Heart left ventricle (tissue), 13 donors: ENCODE measurements at regions not wholly inside any gene's neighbourhood (a gene's known extent, or its start where the extent isn't known, plus 50 kb on each side); places are given as distances from the start of the nearest gene placed in this dataset.

ENCODE experiments used
- POLR2A ChIP-seq, 2 donors: fragments of 450-650 bp; IDR thresholded peaks; one replicate each; pipeline ENCODE4 v1.6.1; 2017; ENCODE audit warnings: antibody characterized with exemption in 2 of 2, mild to moderate bottlenecking in 2 of 2, moderate library complexity in 2 of 2
- TF ChIP-seq, protein P1 (sequence below), 12 donors: fragments of 200-600 bp; sonication (generic) in 4 of 12; IDR thresholded peaks; one replicate each; pipeline versions ENCODE4 v1.5.0 to v1.8.0; 2018 to 2022; ENCODE audit warnings: antibody characterized with exemption in 12 of 12, mild to moderate bottlenecking in 5 of 12
- donor health status: ischemic (EF 13 %, LVEDD 7.1; RV severe dilation, severe dysfunction).
- donor health status: DM: no; HTN: yes; CAD: no.
- donor health status: DM: no; HTN: no; CAD: no.
- donor health status: ischemic (EF 25% LVEDD 6.9; RV normal size, moderate dysfunction).
- donor health status: ischemic (EF 25% LVEDD 5.7; RV mildly dilated, moderate dysfunction).
- donor health status: ischemic (EF 35%, LVEDD 5.7; RV mildly dilated, moderate dysfunction).
- donor health status: nonischemic (EF 11% LVEDD 7.7; RV severe dilation, severe dysfunction).
- donor health status: DM: yes; HTN: yes; CAD: no.
- donor health status: PGD.
- donor health status: ischemic (EF 29% LVEDD 5.4; RV normal size, mild dysfunction).
- donor health status: nonischemic (EF 23%, LVEDD 6.1; RV moderate dilation, normal function).

GRCh38 chr3:68148447-68148846 is 494.0 kb upstream of the SUCLG2 start:
- no peak for TF ChIP-seq POLR2A (IDR thresholded peaks at IDR 0.05)
- TF ChIP-seq, protein P1, sequence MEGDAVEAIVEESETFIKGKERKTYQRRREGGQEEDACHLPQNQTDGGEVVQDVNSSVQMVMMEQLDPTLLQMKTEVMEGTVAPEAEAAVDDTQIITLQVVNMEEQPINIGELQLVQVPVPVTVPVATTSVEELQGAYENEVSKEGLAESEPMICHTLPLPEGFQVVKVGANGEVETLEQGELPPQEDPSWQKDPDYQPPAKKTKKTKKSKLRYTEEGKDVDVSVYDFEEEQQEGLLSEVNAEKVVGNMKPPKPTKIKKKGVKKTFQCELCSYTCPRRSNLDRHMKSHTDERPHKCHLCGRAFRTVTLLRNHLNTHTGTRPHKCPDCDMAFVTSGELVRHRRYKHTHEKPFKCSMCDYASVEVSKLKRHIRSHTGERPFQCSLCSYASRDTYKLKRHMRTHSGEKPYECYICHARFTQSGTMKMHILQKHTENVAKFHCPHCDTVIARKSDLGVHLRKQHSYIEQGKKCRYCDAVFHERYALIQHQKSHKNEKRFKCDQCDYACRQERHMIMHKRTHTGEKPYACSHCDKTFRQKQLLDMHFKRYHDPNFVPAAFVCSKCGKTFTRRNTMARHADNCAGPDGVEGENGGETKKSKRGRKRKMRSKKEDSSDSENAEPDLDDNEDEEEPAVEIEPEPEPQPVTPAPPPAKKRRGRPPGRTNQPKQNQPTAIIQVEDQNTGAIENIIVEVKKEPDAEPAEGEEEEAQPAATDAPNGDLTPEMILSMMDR (IDR thresholded peaks at IDR 0.05), result no peak
